Colonic mucosa (tissue), 4 donors: ENCODE measurements at regions not wholly inside any gene's neighbourhood (a gene's known extent, or its start where the extent isn't known, plus 50 kb on each side); places are given as distances from the start of the nearest gene placed in this dataset.
"Not testable (repeated sequence)": the region's sequence is repeated elsewhere in the genome, so short reads cannot be mapped to it uniquely, and the experiment has no call there.

Source experiments
- DNase-seq: peaks from one replicate; pipeline ENCODE4 v3.0.0-alpha.2; 2020
- H3K27ac ChIP-seq: fragments of 200-600 bp; one replicate; pipeline ENCODE4 v1.8.0; 2021
- H3K27me3 ChIP-seq: fragments of 200-600 bp; one replicate; pipeline ENCODE4 v1.8.0; 2021
- H3K36me3 ChIP-seq: fragments of 200-600 bp; one replicate; pipeline ENCODE4 v1.8.0; 2021
- H3K4me1 ChIP-seq: fragments of 200-600 bp; one replicate; pipeline ENCODE4 v1.8.0; 2021; ENCODE audit warnings: mild to moderate bottlenecking
- H3K4me3 ChIP-seq: fragments of 200-600 bp; one replicate; pipeline ENCODE4 v1.8.0; 2021
- H3K9ac ChIP-seq, 2 donors: one replicate each; pipeline ENCODE4 v1.7.0; 2013; ENCODE audit warnings: control low read depth in 2 of 2, low read depth in 2 of 2, low read length in 2 of 2
- H3K9me3 ChIP-seq: fragments of 200-600 bp; one replicate; pipeline ENCODE4 v1.8.0; 2021
- intact Hi-C: fragments of 100-400 bp; cut with DNase I; formaldehyde crosslinking; loops from one replicate; pipeline ENCODE4 v1.14.1; 2022
- TF ChIP-seq, protein P1 (sequence below): fragments of 200-600 bp; IDR thresholded peaks from one replicate; pipeline ENCODE4 v1.8.0; 2022; ENCODE audit warnings: antibody characterized with exemption, mild to moderate bottlenecking
- donor health status: healthy.
- donor health status: DM: no; HTN: no; CAD: no.
- donor health status: DM: no; HTN: no; CAD: no.

DNA sequence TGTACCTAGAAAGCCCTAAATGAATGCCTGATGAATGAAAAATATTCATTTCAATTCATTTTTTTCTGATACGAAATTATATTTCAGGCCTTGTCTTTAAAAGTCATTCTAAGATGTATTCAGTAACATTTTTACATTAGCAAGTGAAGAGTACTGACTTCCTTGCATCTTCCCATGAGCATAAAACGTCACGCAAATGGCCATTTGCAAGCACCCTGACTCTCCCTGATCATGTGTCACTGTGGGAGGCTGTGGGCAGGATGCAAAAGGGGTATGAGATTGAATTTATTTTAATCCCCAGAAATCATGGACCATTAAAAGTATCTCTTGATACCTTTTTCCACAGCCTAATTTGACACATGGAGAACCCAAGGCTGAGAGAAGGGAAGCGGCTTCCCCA is 105.0 kb downstream of the BDH1 start:
- Histone ChIP-seq H3K4me3 (no peak overlapping the region), H3K4me1 (no peaks in the 10 kb centered on the region), H3K9ac (no peak overlapping the region), H3K36me3 (no peaks in the 10 kb centered on the region), H3K9me3 (no peaks in the 10 kb centered on the region), H3K27me3 (no peaks in the 10 kb centered on the region), H3K27ac (no peak overlapping the region)
- no peak for DNase-seq
- intact Hi-C loops, result no loop called here
- TF ChIP-seq, protein P1, sequence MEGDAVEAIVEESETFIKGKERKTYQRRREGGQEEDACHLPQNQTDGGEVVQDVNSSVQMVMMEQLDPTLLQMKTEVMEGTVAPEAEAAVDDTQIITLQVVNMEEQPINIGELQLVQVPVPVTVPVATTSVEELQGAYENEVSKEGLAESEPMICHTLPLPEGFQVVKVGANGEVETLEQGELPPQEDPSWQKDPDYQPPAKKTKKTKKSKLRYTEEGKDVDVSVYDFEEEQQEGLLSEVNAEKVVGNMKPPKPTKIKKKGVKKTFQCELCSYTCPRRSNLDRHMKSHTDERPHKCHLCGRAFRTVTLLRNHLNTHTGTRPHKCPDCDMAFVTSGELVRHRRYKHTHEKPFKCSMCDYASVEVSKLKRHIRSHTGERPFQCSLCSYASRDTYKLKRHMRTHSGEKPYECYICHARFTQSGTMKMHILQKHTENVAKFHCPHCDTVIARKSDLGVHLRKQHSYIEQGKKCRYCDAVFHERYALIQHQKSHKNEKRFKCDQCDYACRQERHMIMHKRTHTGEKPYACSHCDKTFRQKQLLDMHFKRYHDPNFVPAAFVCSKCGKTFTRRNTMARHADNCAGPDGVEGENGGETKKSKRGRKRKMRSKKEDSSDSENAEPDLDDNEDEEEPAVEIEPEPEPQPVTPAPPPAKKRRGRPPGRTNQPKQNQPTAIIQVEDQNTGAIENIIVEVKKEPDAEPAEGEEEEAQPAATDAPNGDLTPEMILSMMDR, result no peak

DNA sequence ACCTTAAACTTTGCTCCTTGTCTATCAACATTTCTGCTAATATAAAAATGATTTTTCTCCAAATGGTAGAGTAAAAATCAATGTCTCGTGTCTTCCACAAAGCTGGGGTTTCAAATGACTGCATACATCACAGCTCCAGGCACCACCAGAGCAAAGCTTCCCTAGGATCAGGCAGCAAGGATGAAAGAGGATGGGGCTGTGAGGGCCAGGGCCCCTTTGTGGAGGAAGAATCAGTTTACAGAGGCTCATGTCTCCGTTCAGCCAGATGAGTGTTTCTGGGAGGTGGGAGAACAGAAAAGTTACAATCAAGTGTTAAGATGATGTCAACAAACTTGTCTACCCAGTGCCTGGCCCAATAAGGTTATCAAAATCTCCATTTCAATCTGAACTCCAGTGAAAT is 105.5 kb downstream of the BDH1 start:
- no peak for DNase-seq
- Histone ChIP-seq H3K36me3 (no peaks in the 10 kb centered on the region), H3K27me3 (no peaks in the 10 kb centered on the region), H3K4me3 (no peak overlapping the region), H3K4me1 (no peaks in the 10 kb centered on the region), H3K9me3 (no peaks in the 10 kb centered on the region), H3K9ac (no peak overlapping the region), H3K27ac (no peak overlapping the region)
- intact Hi-C loops, result no loop called here
- TF ChIP-seq, protein P1, result no peak

DNA sequence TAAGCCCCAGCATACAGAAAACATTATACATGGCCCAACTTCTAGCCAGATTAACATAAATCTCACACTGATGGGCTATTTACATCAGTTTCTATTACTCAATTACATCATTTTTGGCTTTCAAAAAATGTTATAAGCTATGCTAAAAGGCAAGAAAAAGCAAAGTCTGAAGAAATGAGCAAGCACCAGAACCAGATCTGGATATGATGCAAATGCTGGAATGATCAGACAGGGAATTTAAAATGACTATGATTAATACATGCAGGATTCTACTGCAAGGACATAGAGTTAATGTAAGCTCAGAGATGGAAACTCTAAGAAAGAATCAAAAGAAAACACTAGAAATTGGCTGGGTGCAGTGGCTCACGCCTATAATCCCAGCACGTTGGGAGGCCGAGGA is 106.6 kb downstream of the BDH1 start:
- H3K27me3 ChIP-seq, H3K36me3 ChIP-seq, H3K4me3 ChIP-seq, H3K9ac ChIP-seq, intact Hi-C loops, H3K4me1 ChIP-seq, DNase-seq, H3K27ac ChIP-seq, H3K9me3 ChIP-seq: not testable (repeated sequence)

DNA sequence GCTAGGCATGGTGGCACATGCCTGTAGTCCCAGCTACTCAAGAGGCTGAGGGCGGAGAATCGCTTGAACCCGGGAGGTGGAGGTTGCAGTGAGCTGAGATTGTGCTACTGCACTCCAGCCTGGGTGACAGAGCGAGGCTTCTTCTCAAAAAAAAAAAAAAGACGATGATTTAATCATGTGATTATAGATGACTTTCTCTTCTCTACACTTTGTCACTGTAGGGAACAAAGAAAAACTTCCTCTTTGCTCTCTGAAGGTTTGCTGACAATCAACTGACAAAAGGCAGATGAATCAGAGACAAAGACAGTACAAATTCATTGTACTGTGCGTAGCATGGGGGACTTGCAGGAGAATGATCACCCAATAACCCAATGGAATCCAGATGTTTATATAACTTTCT is 108.0 kb downstream of the BDH1 start:
- H3K36me3 ChIP-seq, intact Hi-C loops: not testable (repeated sequence)

DNA sequence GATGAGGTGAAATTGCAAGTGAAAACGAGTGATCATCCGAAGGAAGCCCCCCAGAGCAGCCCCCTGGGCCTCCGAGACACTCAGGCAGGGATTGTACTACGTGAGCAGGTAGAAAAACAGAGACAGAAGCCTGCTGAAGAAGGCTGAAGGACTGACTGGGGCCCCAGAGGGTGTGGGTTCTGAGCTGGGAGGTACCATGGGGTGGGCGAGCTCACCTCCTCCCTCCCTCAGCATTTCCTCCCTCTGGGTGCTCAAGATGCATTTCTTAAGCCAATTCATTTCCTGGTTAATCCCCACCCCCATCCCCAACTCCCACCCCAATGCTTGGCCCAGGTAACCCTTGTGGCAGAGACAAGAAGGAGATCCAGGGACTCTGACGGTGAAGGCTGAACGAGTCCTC is 108.7 kb downstream of the BDH1 start:
- Histone ChIP-seq H3K36me3 (no peaks in the 10 kb centered on the region), H3K27ac (no peak overlapping the region), H3K4me1 (no peaks in the 10 kb centered on the region), H3K4me3 (no peak overlapping the region), H3K9me3 (no peaks in the 10 kb centered on the region), H3K27me3 (peaks cover under 1% of the 10 kb centered on the region), H3K9ac (no peak overlapping the region)
- DNase-seq, result no peak
- TF ChIP-seq, protein P1, result no peak
- intact Hi-C loops, result no loop called here

More for the DNA sequence above, 108.0 kb downstream of the BDH1 start:
- not testable (repeated sequence) for H3K4me1 ChIP-seq, H3K4me3 ChIP-seq, H3K9me3 ChIP-seq, DNase-seq, H3K27ac ChIP-seq, H3K9ac ChIP-seq, H3K27me3 ChIP-seq

DNA sequence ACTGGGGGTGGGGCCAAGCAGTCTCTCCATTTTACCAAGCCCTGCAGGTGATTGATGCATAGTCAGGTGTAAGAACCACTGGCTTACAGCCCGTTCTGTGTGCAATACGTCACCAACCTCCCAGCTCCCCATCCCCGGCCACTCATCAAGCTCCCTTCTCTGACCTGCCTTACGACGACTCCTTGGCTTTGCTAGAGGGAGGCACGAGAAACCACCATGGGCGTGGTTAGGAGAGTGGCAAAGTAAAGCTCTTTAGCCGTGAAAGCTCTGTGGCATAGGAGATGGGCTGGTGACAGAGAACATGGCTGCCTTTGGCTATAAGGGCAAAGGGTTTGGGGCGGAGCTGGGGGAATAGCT is 109.1 kb downstream of the BDH1 start:
- H3K27ac ChIP-seq, result no peak overlapping the region
- TF ChIP-seq, protein P1, result no peak
- no peaks in the 10 kb centered on the region for H3K4me1 ChIP-seq
- no peaks in the 10 kb centered on the region for H3K36me3 ChIP-seq
- intact Hi-C loops, result no loop called here
- H3K9ac ChIP-seq, result no peak overlapping the region
- DNase-seq, result no peak
- peaks cover 3% of the 10 kb centered on the region for H3K27me3 ChIP-seq
- H3K4me3 ChIP-seq, result no peak overlapping the region
- no peaks in the 10 kb centered on the region for H3K9me3 ChIP-seq
